ENCODE measurements at regions not wholly inside any gene's neighbourhood (a gene's known extent, or its start where the extent isn't known, plus 50 kb on each side); places are given as distances from the start of the nearest gene placed in this dataset.

DNA sequence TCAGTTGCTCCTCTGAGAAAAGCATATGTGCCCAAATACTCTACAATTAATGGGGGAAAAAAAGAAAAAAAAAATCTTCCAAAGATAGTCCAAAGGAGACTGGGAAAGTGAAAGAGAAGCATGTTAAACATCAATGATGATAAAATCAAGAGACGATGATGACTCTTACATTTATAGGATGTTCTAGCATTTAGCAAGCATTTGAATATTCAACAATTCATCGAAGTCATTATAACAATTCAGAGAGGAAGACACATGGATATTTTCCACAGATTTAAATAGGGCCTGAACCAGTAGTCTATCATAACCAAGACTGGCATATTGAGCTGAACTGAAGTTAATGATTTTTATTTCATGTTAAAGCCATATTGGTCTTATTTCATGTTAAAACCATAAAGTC, 528.4 kb downstream of the INHBA start:
- H3K4me3 ChIP-seq (ENCODE audit: low read depth, low read length): no peak overlapping the region
- TF ChIP-seq, protein P1, sequence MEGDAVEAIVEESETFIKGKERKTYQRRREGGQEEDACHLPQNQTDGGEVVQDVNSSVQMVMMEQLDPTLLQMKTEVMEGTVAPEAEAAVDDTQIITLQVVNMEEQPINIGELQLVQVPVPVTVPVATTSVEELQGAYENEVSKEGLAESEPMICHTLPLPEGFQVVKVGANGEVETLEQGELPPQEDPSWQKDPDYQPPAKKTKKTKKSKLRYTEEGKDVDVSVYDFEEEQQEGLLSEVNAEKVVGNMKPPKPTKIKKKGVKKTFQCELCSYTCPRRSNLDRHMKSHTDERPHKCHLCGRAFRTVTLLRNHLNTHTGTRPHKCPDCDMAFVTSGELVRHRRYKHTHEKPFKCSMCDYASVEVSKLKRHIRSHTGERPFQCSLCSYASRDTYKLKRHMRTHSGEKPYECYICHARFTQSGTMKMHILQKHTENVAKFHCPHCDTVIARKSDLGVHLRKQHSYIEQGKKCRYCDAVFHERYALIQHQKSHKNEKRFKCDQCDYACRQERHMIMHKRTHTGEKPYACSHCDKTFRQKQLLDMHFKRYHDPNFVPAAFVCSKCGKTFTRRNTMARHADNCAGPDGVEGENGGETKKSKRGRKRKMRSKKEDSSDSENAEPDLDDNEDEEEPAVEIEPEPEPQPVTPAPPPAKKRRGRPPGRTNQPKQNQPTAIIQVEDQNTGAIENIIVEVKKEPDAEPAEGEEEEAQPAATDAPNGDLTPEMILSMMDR (IDR thresholded peaks at IDR 0.05; ENCODE audit: low read depth, low read length): no peak

DNA sequence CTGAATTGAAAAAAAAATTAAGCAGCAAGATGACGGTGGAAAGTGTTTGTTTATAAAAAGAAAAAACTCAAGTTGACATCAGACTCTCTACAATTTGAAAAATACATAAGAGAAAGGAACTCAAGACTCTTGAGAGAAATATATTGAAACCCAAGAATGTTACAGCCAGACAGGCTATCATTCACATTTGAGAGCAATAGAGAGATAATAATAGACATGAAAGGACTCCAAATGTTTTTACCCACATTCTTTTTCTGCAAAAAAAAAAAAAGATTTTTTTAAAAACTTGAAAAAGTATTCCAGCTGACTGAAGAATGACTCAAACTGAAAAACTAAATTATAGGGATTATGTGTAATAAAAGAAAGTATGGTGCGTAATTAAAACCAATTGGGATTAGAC, 532.4 kb downstream of the INHBA start:
- TF ChIP-seq, protein P1 (IDR thresholded peaks at IDR 0.05; ENCODE audit: low read depth, low read length): no peak
- H3K4me3 ChIP-seq (ENCODE audit: low read depth, low read length): no peak overlapping the region

DNA sequence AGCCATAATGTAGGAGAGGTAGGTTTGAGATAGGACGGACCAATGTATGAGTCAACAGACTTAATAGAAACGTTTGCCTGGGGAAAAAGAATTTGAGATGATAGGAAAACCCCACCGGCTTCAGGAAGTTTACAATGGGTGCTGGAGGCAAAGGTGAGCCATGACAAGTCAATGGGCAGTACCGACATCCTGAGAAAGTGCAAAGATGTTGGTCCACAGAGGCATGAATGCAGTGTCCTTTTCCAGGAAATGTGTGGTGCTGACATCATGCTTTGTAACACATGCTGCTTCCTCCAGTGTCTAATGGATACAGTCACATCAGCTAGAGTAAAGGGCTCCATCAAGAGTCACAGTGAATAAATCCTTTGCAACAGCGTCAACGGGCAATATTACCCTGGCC, 533.6 kb downstream of the INHBA start:
- no peak overlapping the region for H3K4me3 ChIP-seq (ENCODE audit: low read depth, low read length)
- TF ChIP-seq, protein P1 (IDR thresholded peaks at IDR 0.05; ENCODE audit: low read depth, low read length): no peak

DNA sequence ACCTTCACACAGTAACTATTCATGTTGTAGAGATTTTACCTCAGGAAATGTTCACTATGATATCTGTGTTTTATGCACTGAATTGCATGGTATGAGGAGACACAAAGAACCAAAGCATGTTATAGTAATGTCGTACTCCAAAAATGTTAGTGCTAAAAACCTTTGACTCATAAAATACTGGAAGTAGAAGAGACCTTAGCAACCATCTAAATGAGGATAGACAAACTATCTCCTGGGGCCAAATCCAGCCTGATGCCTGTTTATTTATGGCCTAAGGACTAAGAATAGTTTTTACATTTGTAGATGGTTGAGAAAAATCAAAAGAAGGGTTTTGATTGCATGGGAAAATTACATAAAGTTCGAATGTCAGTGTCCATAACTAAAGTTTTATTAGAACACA, 535.1 kb downstream of the INHBA start:
- H3K4me3 ChIP-seq (ENCODE audit: low read depth, low read length): no peak overlapping the region
- TF ChIP-seq, protein P1 (IDR thresholded peaks at IDR 0.05; ENCODE audit: low read depth, low read length): no peak

DNA sequence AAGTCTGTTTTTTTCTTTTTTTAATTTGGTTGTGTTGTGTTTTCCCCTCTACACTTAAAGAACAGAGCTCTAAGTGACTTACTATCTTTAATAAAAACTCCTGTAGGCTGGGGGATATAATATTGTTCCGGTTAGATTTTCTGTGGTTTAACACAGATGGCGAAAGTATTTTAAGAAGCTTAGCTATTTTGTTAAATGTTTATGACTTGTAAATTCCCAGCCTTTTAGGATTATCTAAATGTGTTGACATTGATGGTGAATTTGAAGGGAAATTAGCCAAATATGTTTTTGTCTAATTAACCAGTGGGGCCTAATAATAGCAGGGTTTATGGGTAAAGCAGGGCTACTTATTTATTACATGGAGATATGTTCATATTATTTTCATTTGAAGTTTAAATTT, 538.5 kb downstream of the INHBA start:
- H3K4me3 ChIP-seq (ENCODE audit: low read depth, low read length): no peak overlapping the region

DNA sequence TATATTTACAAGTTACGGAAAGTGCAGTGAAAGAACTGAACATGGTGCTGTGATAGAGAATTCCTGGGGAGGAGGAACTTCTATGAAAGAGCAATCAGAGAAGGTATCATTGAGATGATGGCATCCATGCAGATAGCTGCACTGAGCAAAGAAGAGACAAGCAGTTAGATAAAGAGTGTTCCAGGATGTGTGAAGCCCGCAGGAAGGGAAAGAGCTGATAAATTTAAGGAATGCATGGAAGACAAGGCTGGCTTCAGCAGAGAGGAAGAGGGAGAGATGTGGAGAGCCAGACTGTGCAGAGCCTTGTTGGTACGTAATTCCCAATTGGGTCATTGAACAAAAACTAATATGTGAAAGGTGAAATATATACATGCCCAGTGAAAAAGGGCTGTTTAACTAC, 538.9 kb downstream of the INHBA start:
- TF ChIP-seq, protein P1 (IDR thresholded peaks at IDR 0.05; ENCODE audit: low read depth, low read length): no peak
- H3K4me3 ChIP-seq (ENCODE audit: low read depth, low read length): no peak overlapping the region

More for the DNA sequence above, 538.5 kb downstream of the INHBA start:
- TF ChIP-seq, protein P1 (IDR thresholded peaks at IDR 0.05; ENCODE audit: low read depth, low read length): no peak

DNA sequence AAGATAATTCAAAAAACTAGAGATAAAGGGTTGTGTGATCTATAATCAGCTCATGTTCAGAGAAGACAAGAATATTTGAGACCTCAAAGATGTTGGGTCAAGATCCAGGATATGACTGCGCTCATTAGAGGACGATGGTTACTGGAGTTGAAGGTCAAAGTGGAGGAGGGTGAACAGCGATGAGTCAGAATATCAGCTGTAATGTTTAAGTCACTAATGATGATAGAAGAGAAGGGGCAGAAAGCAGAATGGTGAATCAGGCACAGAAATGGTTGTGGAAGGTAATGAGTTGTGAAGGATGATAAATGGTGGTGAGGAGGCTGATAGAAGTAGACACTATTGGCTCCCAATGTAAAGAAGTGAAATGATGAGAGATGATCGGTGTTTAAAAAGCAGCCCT, 540.3 kb downstream of the INHBA start:
- H3K4me3 ChIP-seq (ENCODE audit: low read depth, low read length): no peak overlapping the region
- TF ChIP-seq, protein P1 (IDR thresholded peaks at IDR 0.05; ENCODE audit: low read depth, low read length): no peak

Data from WI38 (cell line).